DMS153 treated with DMSO at 0.1 percent for 48 hours (cell line): ENCODE measurements at regions not wholly inside any gene's neighbourhood (a gene's known extent, or its start where the extent isn't known, plus 50 kb on each side); places are given as distances from the start of the nearest gene placed in this dataset.
"Not testable (repeated sequence)": the region's sequence is repeated elsewhere in the genome, so short reads cannot be mapped to it uniquely, and the experiment has no call there.

Experiments used
- DNase-seq: peaks from one replicate; lab custom pipeline; 2025; ENCODE audit not compliant: unreplicated experiment; lab: John Stamatoyannopoulos, UW

DNA sequence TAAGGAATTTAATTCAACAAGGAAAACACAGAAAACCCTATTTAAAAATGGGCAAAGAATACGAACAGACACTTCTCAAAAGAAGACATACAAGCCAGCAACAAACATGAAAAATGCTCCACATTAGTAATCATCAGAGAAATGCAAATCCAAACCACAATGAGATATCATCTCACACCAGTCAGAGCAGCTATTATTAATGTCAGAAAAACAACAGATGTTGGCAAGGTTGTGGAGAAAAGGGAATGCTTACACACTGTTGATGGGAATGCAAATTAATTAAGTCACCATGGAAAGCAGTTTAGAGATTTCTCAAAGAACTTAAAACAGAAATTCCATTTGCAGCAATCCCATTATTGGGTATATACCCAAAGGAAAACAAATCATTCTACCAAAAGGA lies 55.2 kb downstream of the GCC1 start:
- DNase-seq: no peak

DNA sequence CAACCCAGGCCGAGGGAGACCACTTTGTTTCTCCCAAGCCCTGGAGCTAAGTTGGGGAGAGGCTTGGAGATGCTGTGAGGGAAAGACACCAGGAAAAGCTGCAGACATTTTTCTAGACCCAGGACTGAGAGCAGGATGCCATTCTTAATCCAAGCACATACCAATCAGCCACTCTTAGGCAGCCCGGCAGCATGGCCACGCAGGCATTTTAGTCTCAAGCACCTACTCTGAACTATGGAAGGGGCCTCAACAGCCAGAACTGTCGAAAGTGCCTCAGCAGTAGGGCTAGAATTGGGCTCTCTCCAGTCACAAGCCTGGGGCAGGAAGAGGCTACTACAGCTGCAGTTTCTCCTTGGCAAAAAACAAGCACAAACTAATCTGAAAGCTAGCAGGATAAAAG lies 57.8 kb downstream of the GCC1 start:
- no peak for DNase-seq

GRCh38 chr7:127525866-127526480 lies 59.4 kb downstream of the GCC1 start:
- DNase-seq: no peak

GRCh38 chr7:127516320-127516719 lies 69.1 kb downstream of the GCC1 start:
- no peak for DNase-seq

DNA sequence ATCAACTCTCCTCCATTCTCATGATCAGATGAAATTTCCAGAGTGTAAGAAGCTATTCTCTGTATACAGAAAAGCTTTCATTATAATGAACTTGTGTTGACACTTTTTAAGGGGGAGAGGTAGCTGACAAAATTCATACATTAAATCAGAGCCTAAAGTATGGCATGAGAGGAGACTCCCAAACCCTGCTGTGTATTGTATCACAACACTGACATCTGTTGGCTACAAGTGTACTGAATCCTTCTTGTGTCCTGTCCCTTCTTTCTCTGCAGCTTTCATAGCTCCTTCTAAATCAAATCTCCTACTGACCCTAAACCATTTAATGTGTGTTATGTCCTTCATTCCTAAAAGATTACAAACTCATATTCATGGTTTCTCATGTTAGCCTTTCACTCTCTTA lies 70.9 kb downstream of the GCC1 start:
- DNase-seq: peak; percentile 21

DNA sequence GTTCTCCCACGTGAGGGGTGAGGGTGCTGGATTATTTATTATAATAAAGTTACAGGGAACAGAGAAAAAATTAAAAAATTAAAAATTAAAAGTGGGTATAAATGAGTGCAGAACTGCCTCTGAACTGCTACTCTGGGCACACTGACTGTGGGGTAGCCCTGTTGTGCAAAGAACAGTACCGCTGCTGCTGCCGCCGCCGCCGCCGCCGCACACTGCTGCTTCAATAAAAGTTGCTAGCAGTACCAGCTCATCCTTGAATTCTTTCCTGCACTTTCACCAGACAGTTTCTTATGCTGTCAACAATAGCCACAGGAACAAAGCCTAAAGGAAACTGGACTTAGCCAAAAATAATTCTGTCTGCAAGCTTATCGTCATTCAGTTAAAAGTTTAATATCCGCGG lies 72.1 kb downstream of the GCC1 start:
- DNase-seq: no peak

GRCh38 chr7:127512663-127513062 lies 72.7 kb downstream of the GCC1 start:
- no peak for DNase-seq

- no peak for DNase-seq
These were observed 80.7 kb downstream of the GCC1 start for GRCh38 chr7:127504715-127505114.

DNA sequence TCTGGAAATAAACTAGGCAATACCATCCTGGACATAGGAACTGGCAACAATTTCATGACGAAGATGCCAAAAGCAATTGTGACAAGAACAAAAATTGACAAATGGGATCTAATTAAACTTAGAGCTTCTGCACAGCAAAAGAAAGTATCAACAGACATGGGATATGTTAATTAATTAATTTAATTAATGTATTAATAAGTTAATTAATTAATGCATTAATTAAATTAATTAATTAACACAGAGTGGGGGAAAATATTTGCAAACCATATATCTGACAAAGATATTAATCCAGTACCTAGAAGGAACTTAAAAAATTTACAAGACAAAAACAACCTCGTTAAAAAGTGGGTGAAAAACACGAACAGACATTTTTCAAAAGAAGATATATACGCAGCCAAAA lies 83.6 kb downstream of the GCC1 start:
- no peak for DNase-seq

DNA sequence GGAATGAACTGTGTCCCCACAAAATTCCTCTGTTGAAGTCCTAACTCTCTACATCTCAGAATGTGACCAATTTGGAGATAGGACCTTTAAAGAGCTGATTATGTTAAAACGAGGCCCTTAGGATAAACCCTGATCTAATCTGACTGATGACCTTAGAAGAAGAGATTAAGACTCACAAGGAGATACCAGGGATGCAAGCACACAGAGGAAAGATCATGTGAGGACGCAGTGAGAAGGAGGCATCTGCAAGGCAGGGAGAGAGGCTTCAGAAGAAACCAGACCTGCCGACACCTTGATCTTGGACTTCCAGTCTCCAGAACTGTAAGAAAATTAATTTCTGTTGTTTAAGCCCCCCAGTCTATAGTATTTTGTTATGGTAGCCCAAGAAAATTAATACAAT lies 94.9 kb upstream of the ZNF800 start:
- DNase-seq: no peak

DNA sequence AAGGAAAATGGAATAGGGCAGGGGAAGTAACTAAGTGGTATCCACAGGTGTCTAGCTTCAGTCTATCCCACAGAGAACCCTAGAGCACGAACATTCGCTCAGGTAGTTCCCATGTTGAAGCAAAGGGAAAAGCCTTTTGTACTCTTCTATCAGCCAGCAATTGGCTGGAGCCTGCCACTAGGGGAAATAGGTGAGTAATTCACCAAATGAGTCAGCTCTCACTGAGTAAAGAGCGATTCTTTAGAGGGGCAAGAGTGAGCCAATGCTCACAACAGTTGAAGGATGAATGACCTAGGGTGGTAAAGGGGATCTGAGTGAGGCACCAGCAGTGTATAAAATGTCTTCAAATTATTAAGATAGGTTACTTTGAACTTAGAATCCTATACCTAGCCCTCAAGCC lies 94.1 kb upstream of the ZNF800 start:
- DNase-seq: no peak

GRCh38 chr7:127485482-127485881 lies 93.0 kb upstream of the ZNF800 start:
- DNase-seq: no peak

- no peak for DNase-seq
These were observed 92.4 kb upstream of the ZNF800 start for GRCh38 chr7:127484954-127485353.

- no peak for DNase-seq
These were observed 86.0 kb upstream of the ZNF800 start for GRCh38 chr7:127478461-127478860.

GRCh38 chr7:127478024-127478355 lies 85.5 kb upstream of the ZNF800 start:
- DNase-seq: no peak

DNA sequence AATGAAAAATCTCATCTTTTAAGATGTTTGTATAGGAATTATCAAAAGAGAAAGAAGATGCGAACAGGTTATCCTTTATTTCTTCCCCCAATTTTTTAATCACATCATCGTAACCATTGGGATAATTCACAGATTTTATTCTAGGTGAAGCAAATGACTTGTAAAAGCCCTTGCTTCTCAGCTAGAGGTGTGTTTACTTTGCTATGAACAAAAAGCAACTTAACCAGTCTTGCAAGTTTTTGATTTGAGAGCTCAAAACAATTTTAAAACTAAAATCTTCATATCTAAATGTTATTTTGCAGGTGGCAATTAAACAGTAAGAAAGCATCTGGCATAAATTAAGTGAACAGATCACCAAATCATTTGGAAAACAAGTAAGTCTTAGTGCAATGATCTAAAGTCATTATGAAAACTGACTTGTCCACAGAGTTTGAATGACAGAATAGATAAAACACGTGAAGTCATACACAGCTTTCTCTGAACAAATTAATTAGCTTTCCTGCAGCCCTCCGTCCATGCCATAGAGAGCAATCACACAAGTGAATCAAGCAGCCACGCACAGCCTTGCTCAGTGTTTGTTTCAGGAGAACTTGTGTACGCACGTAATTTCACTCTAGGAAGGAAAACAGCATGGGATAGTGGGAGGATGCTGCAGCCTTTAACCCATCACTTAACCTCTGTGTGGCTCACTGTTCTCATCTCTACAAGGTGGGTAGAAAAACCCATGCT lies 85.0 kb upstream of the ZNF800 start:
- DNase-seq: no peak

- DNase-seq: no peak
These were observed 84.1 kb upstream of the ZNF800 start for GRCh38 chr7:127476618-127477017.

DNA sequence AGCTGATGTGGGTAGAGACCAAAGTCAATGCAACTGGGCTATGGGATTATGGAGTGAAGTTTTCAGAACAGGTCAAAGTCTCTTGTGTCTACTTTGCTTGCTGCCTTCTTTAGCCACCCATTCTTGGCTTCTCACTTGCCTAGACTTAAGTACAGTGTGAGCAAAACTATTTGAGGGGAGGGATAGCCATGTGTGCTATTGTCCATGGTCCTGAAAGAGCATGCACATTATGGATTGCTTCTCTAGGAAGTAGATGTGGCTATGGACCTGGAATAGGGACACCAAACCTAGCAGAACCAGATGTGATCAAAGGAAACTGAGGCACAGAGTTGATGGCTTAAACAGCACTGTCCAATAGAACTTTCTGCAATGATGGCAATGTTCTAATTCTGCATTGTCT lies 81.9 kb upstream of the ZNF800 start:
- DNase-seq: no peak

GRCh38 chr7:127473409-127473808 lies 80.9 kb upstream of the ZNF800 start:
- no peak for DNase-seq

DNA sequence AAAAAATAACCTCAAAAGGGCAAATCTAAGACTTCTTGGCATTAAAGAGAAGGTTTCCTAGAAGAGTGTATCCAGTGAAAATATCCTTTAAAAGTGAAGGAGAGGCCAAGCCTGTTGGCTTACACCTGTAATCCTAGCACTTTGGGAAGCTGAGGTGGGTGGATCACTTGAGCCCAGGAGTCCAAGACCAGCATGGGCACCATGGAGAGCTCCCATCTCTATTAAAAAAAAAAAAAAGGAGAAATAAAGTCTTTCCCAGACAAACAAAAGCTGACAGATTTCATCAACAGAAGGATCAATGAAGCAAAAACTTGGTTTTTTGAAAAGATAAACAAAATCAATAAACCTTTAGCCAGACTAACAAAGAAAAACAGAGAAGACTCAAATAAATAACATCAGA lies 67.6 kb upstream of the ZNF800 start:
- no peak for DNase-seq

- not testable (repeated sequence) for DNase-seq
These were observed 58.8 kb upstream of the ZNF800 start for GRCh38 chr7:127451258-127451657.

- no peak for DNase-seq
These were observed 56.1 kb upstream of the ZNF800 start for GRCh38 chr7:127448566-127448965.

DNA sequence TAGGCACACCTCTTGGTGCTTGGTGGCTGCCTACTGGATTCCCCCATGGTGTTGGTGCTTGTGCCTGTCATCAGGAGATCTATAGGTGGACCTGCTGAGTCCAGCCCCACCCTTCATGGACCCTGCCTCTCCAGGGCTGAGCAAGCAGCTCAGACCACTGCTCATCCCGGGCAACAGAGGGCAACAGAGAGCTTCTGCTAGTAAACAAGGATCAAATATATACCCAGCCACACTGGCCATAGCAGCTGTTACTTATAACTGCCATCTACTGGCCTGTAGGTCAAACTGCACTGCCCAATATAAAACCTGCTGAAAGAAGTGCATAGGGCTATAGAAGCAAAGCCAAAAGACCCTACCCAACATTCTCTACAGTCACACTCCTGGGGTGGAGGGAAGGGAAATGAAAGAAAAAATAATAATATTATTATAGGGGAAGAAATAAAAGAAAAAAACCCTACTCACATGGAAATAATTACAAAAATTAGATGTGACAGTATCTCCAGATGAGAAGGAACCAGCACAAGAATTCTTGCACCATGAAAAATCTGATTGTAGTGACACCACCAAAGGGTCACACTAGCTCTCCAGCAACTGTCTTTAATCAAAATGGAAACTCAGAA lies 54.9 kb upstream of the ZNF800 start:
- no peak for DNase-seq
